Kidney epithelial cell (primary cell): ENCODE measurements at regions not wholly inside any gene's neighbourhood (a gene's known extent, or its start where the extent isn't known, plus 50 kb on each side); places are given as distances from the start of the nearest gene placed in this dataset.

ENCODE experiments used
- DNase-seq: peaks from one replicate; pipeline ENCODE4 v3.0.0-alpha.2; 2010; ENCODE audit warnings: low read depth
- H3K27me3 ChIP-seq: 2 replicates; pipeline ENCODE4 v1.6.0; 2011; ENCODE audit warnings: low read length; ENCODE audit not compliant: control insufficient read depth, insufficient read depth
- H3K36me3 ChIP-seq: 2 replicates; pipeline ENCODE4 v1.5.1; 2011; ENCODE audit warnings: low read length; ENCODE audit not compliant: control insufficient read depth, insufficient read depth
- H3K4me3 ChIP-seq: 2 replicates; pipeline ENCODE4 v1.5.1; 2011; ENCODE audit warnings: low read depth, mild to moderate bottlenecking, control low read depth, low read length
- CTCF ChIP-seq: IDR thresholded peaks from 2 replicates; pipeline ENCODE4 v1.5.1; 2011; ENCODE audit warnings: mild to moderate bottlenecking, moderate library complexity, low read length, control low read depth, inconsistent platforms; ENCODE audit not compliant: insufficient read depth, poor library complexity, severe bottlenecking

GRCh38 chr7:24483804-24484203 lies 89.4 kb upstream of the PALS2 start:
- DNase-seq = no peak
- H3K4me3 ChIP-seq = no peak overlapping the region
- no peak for TF ChIP-seq CTCF
- no peaks in the 10 kb centered on the region for H3K27me3 ChIP-seq
- H3K36me3 ChIP-seq = no peaks in the 10 kb centered on the region

GRCh38 chr7:24492576-24492975 lies 80.7 kb upstream of the PALS2 start:
- no peaks in the 10 kb centered on the region for H3K36me3 ChIP-seq
- no peak for DNase-seq
- no peaks in the 10 kb centered on the region for H3K27me3 ChIP-seq
- no peak overlapping the region for H3K4me3 ChIP-seq
- no peak for TF ChIP-seq CTCF

GRCh38 chr7:24494832-24495231 lies 78.4 kb upstream of the PALS2 start:
- Histone ChIP-seq H3K27me3 (no peaks in the 10 kb centered on the region), H3K36me3 (no peaks in the 10 kb centered on the region), H3K4me3 (no peak overlapping the region)
- no peak for DNase-seq
- no peak for TF ChIP-seq CTCF

GRCh38 chr7:24496036-24496435 lies 77.2 kb upstream of the PALS2 start:
- DNase-seq = no peak
- Histone ChIP-seq H3K27me3 (no peaks in the 10 kb centered on the region), H3K36me3 (no peaks in the 10 kb centered on the region), H3K4me3 (no peak overlapping the region)
- TF ChIP-seq CTCF = no peak

- TF ChIP-seq CTCF = no peak
- H3K27me3 ChIP-seq = no peaks in the 10 kb centered on the region
- no peak for DNase-seq
- H3K4me3 ChIP-seq = no peak overlapping the region
- no peaks in the 10 kb centered on the region for H3K36me3 ChIP-seq
Measured at GRCh38 chr7:24498439-24498838, 74.8 kb upstream of the PALS2 start.

GRCh38 chr7:24499871-24500270 lies 73.4 kb upstream of the PALS2 start:
- Histone ChIP-seq H3K4me3 (no peak overlapping the region), H3K27me3 (no peaks in the 10 kb centered on the region), H3K36me3 (no peaks in the 10 kb centered on the region)
- DNase-seq = no peak
- TF ChIP-seq CTCF = no peak
